Myocyte (in vitro differentiated cells): ENCODE measurements at regions not wholly inside any gene's neighbourhood (a gene's known extent, or its start where the extent isn't known, plus 50 kb on each side); places are given as distances from the start of the nearest gene placed in this dataset.
A peak's percentile ranks its signal among the peaks of the same experiment; 100 is the strongest.

Source experiments
- DNase-seq: peaks from one replicate; pipeline ENCODE4 v3.0.0-alpha.2; 2012; ENCODE audit warnings: low read depth

DNA sequence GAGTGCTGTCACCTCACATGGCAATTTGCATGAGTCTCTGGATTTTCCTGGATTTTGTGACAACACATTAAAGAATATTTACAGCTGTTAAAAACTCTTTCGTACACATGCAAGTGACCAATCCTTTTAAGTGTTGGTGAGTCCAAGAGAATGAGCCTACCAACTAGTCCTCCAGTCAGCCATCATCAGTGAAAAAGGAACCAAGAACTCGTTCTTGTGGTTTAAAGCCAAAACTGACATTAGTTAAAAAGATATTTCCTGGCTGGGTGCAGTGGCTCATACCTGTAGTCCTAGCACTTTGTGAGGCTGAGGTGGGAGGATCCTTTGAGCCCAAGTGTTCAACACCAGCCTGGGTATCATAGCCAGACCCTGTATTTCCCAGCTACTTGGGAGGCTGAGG is 215.4 kb upstream of the ITGA4 start:
- DNase-seq, result no peak

DNA sequence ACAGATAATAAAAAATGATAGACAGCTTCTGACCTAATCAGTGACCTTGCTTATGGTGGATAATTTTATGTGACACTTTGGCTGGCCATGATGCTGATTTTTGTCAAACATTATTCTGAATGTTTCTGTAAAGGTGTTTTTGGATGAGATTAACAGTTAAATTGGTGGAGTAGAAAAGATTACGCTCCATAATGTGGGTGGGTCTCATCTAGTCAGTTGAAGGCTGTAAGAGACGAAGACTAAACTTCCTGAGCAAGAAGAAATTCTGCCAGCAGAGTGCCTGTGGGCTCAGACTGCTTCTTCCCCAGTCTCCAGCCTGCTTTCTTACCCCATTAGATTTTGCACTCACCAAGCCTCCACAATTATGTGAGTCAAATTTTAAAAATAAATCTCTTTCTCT is 214.9 kb upstream of the ITGA4 start:
- no peak for DNase-seq

DNA sequence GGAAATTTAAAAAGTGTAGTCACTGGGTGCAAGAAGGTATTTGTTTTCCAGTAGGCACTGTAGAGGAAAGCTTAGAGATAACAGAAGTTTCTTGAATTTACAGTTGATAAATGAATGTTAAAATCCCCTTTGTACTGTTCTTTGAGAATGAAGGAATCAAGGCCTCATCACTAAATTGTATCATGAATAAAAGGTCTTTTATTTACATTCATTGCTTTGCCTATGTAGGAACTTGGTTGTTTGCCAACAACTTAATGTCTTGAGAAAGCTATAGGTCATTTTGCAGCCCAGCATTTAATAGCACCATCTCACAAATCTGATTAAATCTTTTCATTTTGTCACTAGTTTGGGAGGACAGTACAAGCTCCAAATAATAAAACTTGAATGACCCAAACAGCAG is 213.9 kb upstream of the ITGA4 start:
- no peak for DNase-seq

DNA sequence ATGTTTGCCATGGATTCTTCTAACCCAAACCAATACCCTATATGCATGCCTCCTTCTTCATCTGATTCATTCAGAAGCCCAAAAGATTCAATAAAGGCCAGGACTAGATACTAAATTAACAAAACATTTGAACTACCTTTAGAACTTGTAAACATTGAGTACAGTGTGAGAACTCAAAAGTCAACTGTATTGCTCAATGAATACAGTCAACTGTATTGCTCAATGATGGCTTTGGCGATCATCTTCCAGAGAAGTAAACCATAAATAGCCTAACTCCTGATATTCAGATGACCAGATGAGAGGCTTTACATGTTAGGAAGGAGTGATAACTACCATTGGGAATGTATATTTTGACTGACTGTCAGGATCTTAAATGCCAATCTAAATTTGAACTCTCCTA is 206.5 kb upstream of the ITGA4 start:
- DNase-seq, result no peak

DNA sequence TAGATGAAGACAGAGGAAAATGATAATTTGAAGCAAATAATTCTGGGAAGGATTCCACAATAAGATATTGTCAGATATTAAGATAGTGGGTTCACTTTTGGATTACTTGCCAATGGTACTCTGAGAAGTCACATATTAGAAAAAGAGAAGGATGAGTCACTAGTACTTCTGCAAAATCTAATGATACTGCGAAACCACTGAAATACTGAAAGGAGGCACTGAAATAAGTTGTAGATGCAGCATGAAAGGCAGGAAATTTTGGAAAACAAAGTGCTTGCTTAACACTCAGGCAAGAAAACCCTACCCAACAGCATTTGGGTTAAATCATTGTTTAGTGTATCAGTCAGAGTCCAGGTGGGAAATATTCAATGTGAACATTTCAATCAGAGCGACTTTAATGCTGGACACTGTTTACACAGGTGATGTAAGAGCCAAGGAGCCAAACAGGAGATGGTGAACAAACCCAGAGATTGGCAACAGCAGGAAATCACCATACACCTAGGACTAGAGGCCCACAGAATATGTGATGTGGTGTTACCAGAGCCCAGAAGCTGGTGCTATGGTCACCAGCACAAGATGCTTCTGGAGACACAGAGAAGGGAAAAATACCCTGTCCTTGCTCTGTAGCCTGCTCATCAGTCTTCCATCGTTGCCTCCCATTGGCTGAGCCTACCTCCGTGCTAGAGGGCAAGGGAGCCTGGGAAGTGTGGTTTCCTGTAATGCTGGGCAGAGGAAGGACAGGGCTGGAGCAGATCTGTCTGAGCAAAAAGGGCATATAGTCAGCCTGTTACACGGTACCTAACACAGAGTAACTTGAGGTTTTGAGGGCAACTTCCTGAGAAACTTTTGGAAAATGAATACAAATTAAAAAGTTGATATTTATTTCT is 204.7 kb upstream of the ITGA4 start:
- no peak for DNase-seq

DNA sequence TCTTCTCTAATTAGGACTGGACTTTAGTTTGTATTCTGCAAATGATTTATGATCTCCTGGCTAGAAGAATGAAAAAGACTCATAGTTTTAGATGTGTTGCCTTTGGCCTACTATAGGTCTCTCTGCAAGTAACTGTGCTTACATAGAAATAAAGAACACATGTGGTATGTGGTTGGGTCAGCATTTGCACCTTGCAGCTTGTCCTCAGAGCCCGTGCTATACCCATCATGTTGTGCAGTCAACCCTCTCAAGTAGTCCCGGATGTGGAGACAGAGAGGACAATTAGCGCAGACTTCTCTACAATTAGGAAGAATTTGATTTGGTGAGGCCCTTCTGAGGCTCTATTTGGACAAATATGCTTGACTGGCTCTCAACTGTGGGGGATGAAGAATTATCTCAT is 203.7 kb upstream of the ITGA4 start:
- DNase-seq, result no peak

DNA sequence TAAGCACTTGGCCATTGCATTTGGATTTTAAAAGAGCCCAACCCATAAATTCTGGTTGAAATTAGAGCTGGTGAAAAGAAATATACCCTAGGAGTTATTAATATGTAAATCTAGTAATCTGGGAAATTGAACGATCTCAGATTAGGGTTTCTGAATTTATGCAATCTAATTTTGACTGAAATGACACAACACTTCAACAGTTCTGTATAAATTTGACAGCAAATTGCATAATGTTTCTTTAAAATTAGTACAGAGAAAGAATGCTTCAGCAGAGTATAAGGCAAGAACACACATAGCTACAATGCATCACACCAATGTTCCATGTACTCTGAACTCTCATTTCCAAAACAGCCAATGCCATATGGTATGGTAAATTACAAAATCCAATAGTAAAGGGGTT is 201.5 kb upstream of the ITGA4 start:
- DNase-seq, result no peak

DNA sequence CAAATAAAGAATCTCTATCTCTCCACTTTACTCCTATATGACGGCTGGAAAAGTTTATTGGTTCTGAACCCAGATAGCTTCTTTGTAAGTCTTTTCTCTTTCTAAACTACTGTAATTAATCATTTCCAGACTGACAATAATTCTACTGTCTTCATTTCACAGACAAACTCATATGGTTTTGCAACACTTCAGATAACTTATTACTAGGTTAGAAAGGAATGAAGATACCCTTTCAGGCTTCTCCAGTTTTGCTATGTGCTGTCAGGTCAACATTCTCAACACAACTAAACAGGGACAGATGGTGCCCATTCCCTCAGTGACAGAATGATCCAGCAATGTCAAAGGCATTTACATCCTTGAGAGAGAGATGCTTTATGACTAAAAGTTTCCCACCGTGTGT is 198.5 kb upstream of the ITGA4 start:
- peak; percentile 86 for DNase-seq

DNA sequence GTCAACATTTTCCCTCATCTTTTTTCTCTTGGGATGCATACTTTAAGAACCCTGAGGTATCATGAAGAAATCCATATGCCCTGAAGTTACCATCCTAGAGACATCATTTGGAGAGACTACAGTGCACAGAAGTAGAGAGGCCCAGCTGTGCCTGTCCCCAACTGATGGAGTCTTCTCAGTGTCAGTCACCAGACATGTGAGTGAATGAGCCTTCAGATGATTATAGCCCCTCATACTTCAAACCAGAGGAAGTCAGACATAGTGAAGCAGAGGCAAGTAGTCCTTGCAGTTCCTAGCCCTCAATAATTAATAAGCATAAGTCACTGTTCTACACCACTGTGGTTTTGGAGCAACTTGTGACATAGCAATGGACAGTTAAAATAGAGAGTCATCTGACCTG is 194.4 kb upstream of the ITGA4 start:
- DNase-seq, result peak; percentile 20

DNA sequence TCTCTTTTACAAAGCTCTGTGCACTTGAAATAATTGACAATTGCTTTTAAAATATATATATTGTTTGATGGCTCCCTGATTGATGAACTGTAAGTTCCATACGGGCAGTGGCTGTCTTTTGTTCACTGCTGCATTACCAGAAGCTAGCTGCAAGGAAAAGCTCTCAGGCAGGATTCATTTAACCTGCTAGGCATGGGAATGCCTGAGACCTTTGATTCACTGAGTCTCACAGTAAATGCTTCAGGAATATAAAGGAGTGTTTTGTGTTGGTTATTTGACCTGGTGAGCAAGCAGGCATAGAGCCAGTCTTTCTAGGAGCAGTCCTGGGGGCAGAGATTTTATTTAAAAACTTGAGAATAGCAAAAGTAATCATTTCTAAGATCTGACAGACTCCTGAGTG is 193.2 kb upstream of the ITGA4 start:
- no peak for DNase-seq

DNA sequence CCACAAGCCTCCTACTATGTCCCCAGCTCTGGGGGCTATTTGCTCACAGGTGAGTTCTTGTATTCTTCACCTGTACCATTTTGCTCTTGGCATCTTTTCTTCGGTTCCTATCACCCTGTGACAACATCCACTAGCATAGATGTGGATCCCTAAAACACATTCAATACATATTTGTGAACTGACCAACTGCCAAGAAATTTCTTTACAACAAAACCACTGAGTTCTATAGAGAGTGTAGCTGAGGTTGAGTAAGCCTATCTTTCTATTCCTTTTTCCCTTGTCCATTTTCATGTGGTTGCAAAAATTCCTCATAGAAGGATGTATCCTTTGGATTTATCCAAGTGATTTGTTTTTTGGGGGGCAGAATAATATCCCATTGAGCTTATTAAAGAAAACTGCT is 192.7 kb upstream of the ITGA4 start:
- DNase-seq, result no peak

DNA sequence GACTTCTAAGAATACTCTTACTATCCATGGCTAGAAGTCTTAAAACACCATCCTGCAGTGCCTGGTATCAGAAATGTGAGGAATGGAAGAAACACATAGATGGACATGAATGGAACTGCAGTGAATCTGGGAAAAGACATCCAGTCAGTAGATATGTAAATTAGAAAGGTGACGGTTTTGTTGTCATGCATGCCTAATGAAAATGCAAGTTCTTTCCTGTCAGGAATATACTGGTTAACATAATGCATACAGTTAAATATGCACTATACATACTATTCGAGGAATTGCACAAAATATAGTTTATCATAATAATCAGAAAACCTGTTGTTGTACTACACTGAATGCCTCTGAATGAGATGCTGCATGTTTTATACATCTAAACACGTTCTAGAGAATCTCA is 190.6 kb upstream of the ITGA4 start:
- no peak for DNase-seq

DNA sequence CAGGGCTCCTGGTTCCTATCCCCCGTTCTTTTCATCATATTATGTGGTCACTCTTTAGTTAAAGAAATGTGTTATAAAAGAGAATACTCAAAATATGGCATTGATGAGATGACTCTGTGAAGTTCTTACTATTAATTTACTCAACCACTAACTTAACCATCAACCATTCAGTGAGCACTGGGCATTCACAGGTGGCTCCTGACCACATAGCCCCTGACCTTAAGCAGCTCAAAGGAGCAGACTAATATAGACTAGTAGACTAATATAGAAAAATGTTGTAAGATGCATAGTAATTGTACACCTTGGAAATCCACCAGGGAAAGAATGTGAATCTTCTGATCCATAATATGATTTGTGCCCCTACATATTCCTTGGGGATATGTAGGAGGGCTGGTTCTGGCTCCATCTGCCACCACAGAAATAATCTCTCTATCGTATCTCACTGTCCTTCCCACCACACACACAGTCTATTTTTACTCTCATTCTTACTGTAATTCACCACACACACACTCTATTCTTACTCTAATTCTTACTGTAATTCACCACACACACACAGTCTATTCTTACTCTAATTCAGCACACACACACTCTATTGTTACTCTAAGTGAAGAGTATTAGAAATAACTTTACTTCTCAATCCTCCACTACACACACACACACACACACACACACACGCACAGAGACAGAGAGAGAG is 188.9 kb upstream of the ITGA4 start:
- DNase-seq, result peak; percentile 78

DNA sequence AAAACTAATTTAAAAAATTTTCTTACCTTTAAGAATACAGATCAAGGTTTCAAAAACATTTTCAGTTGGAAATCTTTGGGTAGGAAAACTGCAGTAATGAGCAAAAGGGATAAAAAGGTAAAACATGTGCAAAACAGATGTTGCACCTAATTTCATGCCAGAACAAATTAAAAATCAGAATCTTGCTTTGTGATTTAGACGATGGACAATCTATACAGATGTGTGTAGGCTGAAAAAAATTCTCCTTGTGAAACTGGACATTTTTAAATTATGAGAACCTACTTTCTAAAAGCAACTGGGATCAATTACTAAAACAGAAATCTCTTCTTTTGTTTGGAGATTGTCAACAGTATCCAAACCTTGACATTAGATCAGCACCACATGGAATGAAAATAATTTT is 183.2 kb upstream of the ITGA4 start:
- DNase-seq, result no peak

DNA sequence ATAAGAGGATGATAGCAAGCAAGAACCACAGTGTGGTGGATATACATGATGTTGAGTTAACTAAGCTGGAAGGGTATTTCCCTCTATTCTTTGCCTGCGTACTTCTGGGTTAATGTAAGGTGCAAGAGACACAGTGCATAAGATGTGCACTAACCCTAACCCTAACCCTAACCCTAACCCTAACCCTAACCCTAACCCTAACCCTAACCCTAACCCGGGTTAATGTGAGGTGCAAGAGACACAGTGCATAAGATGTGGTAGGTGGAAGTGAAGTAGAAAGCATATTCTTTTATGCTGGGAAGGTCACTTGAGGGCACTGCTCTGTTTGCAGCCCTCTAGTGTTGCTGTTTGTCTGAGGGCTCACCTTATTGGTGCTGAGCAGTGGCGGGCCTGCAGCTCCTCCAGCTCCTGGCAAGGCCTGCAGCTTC is 181.5 kb upstream of the ITGA4 start:
- DNase-seq, result no peak

DNA sequence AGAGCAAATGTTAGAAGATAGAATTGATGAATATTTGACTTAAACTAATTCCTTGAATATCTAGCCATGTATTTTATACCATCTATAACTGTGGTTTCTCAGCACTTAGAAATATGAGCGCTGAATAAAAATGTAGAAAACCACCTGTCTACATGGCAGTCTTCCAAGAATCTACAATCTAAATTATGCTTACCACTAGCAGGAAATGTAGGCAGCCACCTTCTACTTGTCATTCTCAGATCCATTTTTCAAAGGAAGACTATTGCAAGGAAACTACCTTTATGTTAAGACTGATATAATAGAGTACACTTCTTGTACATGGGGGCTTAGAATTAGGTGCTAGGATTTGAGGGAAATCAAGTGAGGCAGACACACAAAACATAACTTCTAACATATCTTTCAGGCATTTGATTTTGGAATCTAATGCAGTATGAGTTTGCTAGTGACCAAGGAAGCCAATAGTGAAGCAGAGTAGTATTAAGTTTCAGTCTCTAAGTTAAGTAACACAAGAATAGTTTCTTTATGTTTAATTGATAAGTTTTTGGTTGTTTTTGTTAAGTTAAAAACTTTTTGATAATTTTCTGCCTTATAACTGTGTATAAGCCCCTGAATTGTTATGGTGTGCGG is 175.9 kb upstream of the ITGA4 start:
- peak; percentile 26 for DNase-seq

DNA sequence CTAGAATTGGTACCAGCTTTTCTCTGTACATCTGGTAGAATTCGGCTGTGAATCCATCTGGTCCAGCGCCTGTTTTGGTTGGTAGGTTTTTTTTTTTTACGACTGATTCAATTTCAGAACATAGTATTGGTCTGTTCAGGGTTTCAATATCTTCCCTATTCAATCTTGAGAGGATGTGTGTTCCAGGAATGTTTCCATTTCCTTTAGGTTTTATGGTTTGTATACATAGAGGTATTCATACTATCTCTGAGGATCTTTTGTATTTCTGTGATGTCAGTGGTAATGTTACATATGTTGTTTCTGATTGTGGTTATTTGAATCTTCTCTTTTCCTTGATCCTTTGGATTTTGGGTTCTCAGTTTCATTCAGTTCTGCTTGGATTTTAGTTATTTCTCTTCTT is 172.1 kb upstream of the ITGA4 start:
- no peak for DNase-seq

DNA sequence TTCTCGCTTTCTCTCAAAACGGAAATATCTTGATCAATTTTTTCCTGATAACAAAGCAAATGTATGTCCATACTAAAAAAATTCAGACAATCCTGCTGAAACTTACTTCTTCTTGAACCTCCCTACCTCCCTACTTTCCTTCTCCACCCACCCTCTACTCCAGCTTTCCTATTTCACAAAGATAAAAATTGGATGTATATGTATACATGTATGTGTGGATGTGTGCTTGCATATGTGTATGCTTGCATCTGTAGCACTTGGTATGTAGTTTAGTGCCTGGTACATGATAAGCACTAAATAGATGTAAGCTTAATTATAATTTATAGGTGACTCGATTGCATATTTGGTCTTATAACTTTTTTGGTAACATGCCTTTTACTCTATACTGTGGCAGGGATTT is 167.5 kb upstream of the ITGA4 start:
- no peak for DNase-seq

DNA sequence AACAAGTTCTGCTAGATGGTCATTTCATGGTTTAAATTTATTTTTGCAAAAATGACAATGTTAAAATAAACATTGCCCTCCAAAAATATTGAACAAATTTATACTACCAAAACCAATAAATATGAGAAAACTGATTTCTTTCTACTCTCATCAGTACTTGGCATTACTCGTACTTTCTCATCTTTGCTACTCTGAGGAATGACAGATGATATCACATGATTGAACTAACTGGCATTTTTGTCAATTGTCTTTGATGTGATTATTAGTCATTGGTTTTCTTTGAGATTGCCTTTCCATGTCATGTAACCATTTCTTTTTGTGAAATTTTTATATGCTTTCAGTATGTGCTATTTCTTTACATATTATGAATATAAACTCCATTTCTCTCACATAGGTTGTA is 167.0 kb upstream of the ITGA4 start:
- no peak for DNase-seq

DNA sequence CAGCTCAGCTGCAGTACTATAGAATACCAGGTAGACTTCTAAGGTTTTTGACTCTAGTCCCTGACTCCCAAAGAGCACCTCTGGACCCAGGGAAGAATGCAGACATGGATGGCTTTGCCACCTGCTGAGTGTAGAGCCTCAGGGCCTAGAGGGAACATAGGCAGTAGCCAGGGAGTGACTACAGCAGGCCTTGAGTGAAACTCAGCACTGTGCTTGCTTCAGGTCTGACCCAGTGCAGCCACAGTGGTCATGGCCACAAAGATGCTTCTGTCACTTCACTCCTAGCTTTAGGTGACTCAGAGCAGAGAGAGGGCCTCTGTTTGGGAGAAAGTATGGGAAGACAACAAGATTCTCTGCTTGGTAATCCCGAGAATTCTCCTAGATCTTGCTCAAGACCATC is 162.2 kb upstream of the ITGA4 start:
- DNase-seq, result no peak

DNA sequence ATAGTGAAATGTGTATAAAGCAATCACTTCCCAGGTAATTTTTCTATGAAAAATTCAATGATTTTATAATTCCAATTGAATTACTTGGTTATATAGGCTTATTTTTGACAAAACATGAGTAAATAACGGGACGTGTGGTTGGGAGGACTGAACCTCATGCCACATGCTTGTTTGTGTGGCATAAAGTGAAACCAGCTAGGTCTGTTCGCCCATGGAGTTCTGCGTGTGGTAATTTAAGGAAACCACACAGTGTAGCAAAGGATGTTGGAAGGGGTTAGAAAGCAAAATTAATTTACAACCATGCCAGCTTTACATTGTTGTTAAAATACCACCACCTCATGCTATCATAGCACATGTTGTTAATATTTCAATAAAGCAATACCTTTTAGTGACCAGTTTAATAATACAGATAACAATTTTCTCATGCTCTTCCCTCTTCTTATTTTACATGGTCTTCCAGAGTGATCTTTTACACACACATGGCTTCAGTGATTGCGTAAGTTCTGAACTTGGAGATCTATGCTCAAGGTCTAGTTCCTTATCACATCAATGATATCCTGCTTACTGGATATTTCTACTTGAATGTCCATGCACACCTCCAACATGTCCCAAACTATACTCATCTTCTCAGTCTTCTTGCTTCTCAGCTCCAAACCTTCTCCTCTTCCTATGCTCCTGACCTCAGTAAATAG is 156.4 kb upstream of the ITGA4 start:
- no peak for DNase-seq
